Left renal pelvis (tissue), 4 donors: ENCODE measurements at regions not wholly inside any gene's neighbourhood (a gene's known extent, or its start where the extent isn't known, plus 50 kb on each side); places are given as distances from the start of the nearest gene placed in this dataset.

Experiments used
- DNase-seq, 4 donors: peaks; one replicate each; pipeline ENCODE4 v3.0.0-alpha.2; 2013; ENCODE audit warnings: low read depth in 4 of 4, low spot score in 3 of 4

GRCh38 chr15:95295363-95295762 is 1035.1 kb upstream of the NR2F2 start:
- DNase-seq = no peak

- no peak for DNase-seq
These were observed 1034.4 kb upstream of the NR2F2 start for GRCh38 chr15:95295896-95296625.

GRCh38 chr15:95296643-95297042 is 1033.9 kb upstream of the NR2F2 start:
- DNase-seq = no peak

GRCh38 chr15:95298729-95299128 is 1031.8 kb upstream of the NR2F2 start:
- no peak for DNase-seq

- no peak for DNase-seq
These were observed 1029.5 kb upstream of the NR2F2 start for GRCh38 chr15:95300958-95301357.

- no peak for DNase-seq
These were observed 1028.3 kb upstream of the NR2F2 start for GRCh38 chr15:95302206-95302605.

GRCh38 chr15:95302809-95303208 is 1027.7 kb upstream of the NR2F2 start:
- no peak for DNase-seq

GRCh38 chr15:95303713-95304112 is 1026.8 kb upstream of the NR2F2 start:
- no peak for DNase-seq

- DNase-seq = no peak
These were observed 1026.2 kb upstream of the NR2F2 start for GRCh38 chr15:95304151-95304946.

GRCh38 chr15:95304947-95305400 is 1025.5 kb upstream of the NR2F2 start:
- DNase-seq = no peak

GRCh38 chr15:95307115-95307514 is 1023.4 kb upstream of the NR2F2 start:
- DNase-seq = no peak

- DNase-seq = no peak
These were observed 1011.3 kb upstream of the NR2F2 start for GRCh38 chr15:95319242-95319641.

GRCh38 chr15:95323796-95324195 is 1006.7 kb upstream of the NR2F2 start:
- no peak for DNase-seq

GRCh38 chr15:95324656-95325055 is 1005.8 kb upstream of the NR2F2 start:
- no peak for DNase-seq

- DNase-seq = no peak
These were observed 1004.6 kb upstream of the NR2F2 start for GRCh38 chr15:95325763-95326404.

GRCh38 chr15:95326431-95327182 is 1003.9 kb upstream of the NR2F2 start:
- no peak for DNase-seq

- DNase-seq = no peak
These were observed 1003.3 kb upstream of the NR2F2 start for GRCh38 chr15:95327183-95327525.

GRCh38 chr15:95327661-95328060 is 1002.8 kb upstream of the NR2F2 start:
- DNase-seq = no peak

GRCh38 chr15:95328559-95328958 is 1001.9 kb upstream of the NR2F2 start:
- no peak for DNase-seq

GRCh38 chr15:95329362-95329761 is 1001.1 kb upstream of the NR2F2 start:
- DNase-seq = no peak

GRCh38 chr15:95341686-95342085 is 988.8 kb upstream of the NR2F2 start:
- no peak for DNase-seq
